NCI-H524 (cell line): ENCODE measurements at regions not wholly inside any gene's neighbourhood (a gene's known extent, or its start where the extent isn't known, plus 50 kb on each side); places are given as distances from the start of the nearest gene placed in this dataset.

Source experiments
- DNase-seq, 2 experiments: peaks; one replicate each; lab custom pipeline; 2025; lab: John Stamatoyannopoulos, UW

- no peak for DNase-seq
Measured at GRCh38 chr2:181305301-181306123, 151.7 kb upstream of the ITGA4 start.

GRCh38 chr2:181306785-181307184, 150.4 kb upstream of the ITGA4 start:
- no peak for DNase-seq

GRCh38 chr2:181307203-181307991, 149.8 kb upstream of the ITGA4 start:
- DNase-seq, result no peak

DNA sequence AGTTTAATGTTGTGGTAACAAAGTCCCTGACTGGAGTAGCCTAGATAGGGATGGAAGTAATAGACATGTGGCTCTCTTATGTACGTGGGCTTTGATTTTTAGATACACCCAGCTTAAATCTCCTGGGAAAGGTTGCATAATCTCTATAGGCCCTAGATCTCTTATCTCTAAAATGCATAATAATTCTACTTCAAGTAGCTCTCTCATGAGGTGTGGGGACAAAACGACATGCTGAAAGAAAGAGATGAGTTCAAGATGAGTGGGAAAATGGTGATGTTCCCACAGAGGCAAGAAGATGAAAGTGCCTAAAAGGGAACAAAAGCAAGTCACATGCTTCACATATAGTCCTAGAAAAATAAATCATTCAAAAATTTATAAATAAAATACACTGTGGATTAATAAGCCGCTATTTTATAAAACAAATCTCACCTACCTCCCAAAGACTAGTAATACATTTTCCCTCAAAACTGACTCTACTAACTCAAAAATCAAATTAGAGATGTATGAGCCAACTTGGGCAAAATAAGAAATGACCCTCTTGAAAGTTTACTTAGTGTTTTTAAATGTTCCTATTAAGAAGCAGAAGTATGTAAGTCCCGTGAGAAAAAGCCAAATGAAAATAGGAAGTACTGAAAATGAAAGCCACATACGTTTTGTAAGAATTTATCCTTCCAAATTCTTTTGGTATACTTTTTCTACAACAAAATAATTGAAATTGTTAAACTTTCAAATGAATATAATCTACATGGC, 148.2 kb upstream of the ITGA4 start:
- no peak for DNase-seq

DNA sequence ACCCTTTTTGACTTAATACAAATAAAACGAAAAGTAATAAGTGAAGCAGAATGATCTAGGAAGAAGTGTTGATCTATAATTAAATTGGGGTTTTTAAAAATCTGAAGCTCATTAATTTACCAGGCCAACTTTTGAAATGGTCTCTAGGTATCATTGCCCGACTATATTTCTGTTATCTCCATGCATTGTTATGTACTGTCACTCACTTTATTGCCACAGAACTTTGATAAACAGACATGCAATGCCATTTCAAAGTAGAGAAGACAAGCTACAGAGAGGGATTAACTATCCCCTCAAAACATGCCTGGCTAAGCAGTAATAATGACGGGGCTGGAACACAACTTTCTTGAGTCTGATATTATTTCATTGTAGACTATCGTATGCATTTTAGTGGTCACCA, 147.6 kb upstream of the ITGA4 start:
- DNase-seq, result no peak

- DNase-seq, result no peak
Measured at GRCh38 chr2:181310967-181311366, 146.2 kb upstream of the ITGA4 start.

DNA sequence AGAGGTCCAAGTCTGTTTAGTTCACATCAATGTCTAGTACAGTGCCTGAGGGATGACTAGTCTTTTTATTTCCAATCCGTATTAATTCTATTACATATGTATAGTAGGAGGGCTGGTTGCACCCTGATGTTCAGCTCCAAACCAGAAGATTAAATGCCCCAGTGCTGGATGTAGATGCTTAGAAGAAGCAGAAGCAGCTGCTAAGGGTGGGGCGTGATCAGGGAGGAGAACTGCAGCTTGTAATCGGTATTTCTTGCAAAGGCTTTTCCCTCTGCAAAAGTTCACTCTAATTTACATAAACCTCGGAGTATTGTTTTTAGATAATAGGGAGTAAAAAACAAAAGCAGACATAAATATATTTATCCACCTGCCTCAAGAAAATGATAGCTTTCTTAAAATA, 145.3 kb upstream of the ITGA4 start:
- DNase-seq, result no peak

GRCh38 chr2:181312515-181312927, 144.7 kb upstream of the ITGA4 start:
- no peak for DNase-seq

- DNase-seq, result no peak
Measured at GRCh38 chr2:181313845-181314244, 143.3 kb upstream of the ITGA4 start.

DNA sequence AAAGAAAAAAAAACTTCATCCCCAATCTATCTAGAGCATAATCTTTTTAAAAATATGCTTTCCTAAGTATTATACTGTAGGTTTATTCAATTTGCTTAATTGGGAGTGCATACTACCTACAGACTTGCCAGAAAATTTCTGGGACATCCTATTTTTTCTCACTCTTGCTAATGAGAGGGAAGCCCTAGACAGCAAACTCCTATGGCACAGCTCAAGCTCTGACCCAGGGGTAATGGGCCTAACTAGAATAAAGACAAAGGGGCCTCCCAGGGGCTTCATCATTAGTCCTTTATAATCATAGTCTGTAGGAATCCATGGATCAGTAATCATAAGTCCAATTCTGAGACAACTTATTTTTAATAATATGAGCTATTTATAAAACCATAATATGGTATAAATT, 142.6 kb upstream of the ITGA4 start:
- no peak for DNase-seq

DNA sequence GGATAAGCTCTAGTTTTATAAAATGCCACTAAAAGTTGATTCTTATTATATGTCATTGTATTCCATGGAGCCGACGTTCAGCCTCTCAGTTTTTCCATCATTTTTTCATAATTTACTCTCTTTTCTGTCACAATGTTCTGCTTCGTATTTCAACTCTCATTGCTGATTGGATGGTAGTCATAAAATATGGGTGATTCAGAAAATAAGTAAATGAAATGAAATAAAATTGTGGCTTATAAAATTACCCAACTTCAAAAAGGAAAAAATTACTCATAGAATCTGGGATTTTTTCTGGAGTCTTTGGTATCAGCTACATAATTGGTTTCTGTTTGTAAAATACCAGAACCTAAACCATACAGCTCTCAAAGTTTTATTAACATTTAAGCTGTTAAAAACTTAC, 139.7 kb upstream of the ITGA4 start:
- DNase-seq, result no peak

- DNase-seq, result no peak
Measured at GRCh38 chr2:181318504-181319280, 138.5 kb upstream of the ITGA4 start.

DNA sequence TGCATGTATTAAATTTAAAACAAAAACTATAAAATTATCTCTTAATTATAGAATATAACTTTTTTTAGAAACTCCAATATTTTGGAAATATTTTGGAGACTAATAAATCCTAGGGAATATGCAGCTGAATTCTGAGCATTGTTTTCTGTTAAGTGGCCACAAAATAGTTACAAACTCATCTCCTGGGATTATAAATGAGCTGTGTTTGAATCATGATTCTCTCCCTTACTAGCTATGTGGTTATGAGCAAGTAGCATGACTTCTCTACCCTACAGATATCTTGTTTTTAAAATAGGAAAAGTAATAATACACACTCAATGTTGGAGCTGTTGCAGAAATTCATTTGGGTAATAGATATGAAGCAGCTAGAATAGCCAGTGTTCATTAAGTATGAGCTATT, 137.9 kb upstream of the ITGA4 start:
- DNase-seq, result no peak

- no peak for DNase-seq
Measured at GRCh38 chr2:181320638-181321037, 136.5 kb upstream of the ITGA4 start.

DNA sequence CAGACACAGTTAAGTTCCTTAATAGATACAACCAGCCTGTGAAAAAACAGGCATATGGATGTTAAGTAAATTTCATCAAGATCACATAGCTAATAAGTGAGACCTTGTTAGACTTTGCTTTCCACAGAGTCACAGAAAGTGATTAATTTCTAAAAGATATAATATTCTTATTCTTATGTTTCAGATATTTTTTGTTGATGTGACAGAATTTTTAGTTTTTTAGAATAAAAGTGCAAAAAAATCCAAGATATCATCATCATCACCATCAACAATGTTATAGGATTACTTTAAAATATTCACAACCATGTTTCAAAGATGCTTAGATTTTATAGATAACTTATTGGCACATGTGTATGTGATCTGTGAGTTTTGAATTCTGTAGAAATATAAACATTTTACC, 132.3 kb upstream of the ITGA4 start:
- no peak for DNase-seq

- DNase-seq, result no peak
Measured at GRCh38 chr2:181326661-181327060, 130.5 kb upstream of the ITGA4 start.

- no peak for DNase-seq
Measured at GRCh38 chr2:181330286-181330685, 126.9 kb upstream of the ITGA4 start.

DNA sequence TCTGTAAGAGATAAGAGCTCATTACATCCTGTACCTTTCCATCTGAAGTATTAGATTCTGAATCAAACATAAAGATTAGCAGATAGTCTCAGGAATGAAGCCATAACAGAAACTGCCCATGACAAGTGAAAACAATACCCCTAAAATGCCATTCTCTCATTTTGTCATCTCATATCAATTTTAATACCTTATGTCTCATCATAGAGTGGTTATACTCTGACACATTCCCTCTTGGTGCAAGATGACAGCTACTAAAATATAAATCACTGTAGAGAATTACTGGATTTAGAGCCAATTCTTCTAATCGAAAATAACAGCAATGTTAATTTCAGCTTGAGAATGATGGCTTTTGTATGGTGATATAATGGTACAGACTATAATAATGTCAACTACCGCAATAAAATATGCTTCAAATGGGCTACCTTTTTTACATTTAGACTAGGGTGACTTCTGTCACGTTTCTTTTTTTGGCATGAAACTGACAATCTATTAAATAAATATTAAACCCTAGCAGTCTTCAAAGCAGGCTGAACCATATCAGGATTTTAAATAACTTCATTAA, 125.1 kb upstream of the ITGA4 start:
- no peak for DNase-seq

DNA sequence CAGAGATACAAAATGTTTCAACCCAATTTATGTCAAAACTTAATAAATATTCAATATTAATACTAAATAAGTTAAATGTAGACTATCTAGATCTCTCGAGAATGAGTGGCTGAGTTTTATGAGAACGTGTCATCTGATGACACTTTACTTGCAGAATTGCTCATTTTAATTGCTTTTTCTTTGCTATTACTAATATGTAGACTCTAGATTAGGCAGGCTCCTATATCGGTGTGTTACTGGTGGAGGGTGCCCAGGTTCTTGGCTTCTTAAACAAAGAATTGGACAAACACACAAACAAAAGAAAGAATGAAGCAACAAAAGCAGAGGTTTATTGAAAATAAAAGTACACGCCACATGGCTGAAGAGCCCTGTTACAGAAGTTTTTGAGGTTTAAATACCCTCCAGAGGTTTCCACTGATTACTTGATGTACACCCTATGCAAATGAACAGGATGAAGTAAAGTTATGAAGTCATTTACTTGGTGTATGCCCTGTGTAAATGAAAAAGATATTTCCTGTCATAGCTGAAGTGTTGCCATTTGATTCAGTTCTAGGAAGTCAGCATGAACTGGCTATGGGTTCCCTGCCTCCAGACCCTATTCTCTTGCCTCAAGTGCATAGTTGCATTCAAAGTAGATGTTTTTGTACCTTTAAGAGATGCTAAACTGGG, 122.9 kb upstream of the ITGA4 start:
- DNase-seq, result no peak

GRCh38 chr2:181340891-181341290, 116.3 kb upstream of the ITGA4 start:
- no peak for DNase-seq
